Activated naive CD4-positive, alpha-beta T cell treated with anti-CD3 and anti-CD28 coated beads, Interleukin-2, amount 50 U/mL, for 72 hours (primary cell): ENCODE measurements at regions not wholly inside any gene's neighbourhood (a gene's known extent, or its start where the extent isn't known, plus 50 kb on each side); places are given as distances from the start of the nearest gene placed in this dataset.

ENCODE experiments used
- ATAC-seq, 2 donors: fragments of 150-1000 bp; cut with Tn5 transposase; 2 replicates each; pipeline ENCODE4 v1.10.0; 2021; ENCODE audit warnings: mild to moderate bottlenecking in 2 of 2, moderate library complexity in 2 of 2
- DNase-seq, 2 donors: peaks; one replicate each; pipeline ENCODE4 v3.0.0; 2021 to 2022; ENCODE audit warnings: low spot score in 2 of 2
- H3K27ac Mint-ChIP-seq, 2 donors: one replicate each; pipeline ENCODE4 v1.8.0; 2022; ENCODE audit warnings: mild to moderate bottlenecking in 2 of 2, mixed read lengths in 2 of 2
- H3K36me3 Mint-ChIP-seq, 2 donors: one replicate each; pipeline ENCODE4 v1.8.0; 2022; ENCODE audit warnings: mixed read lengths in 2 of 2
- H3K9me3 Mint-ChIP-seq, 2 donors: one replicate each; pipeline ENCODE4 v1.8.0; 2022; ENCODE audit warnings: mixed read lengths in 2 of 2

- DNase-seq (no peak), ATAC-seq (no peak)
- Mint-ChIP-seq H3K36me3 (no peaks in the 10 kb centered on the region), H3K27ac (no peak overlapping the region), H3K9me3 (no peaks in the 10 kb centered on the region)
Measured at GRCh38 chr2:153098073-153098472, 379.7 kb downstream of the ARL6IP6 start.

- Mint-ChIP-seq H3K9me3 (peaks cover 0 to 6% of the 10 kb centered on the region in 2 donors), H3K27ac (no peak overlapping the region), H3K36me3 (no peaks in the 10 kb centered on the region)
- DNase-seq = no peak
- ATAC-seq = no peak
Measured at GRCh38 chr2:153096272-153096671, 377.9 kb downstream of the ARL6IP6 start.

- ATAC-seq = no peak
- no peak overlapping the region for H3K27ac Mint-ChIP-seq
Measured at GRCh38 chr2:153091344-153091743, 372.9 kb downstream of the ARL6IP6 start.

GRCh38 chr2:153079315-153079714 lies 360.9 kb downstream of the ARL6IP6 start:
- no peak overlapping the region for H3K27ac Mint-ChIP-seq
- no peaks in the 10 kb centered on the region for H3K36me3 Mint-ChIP-seq
- H3K9me3 Mint-ChIP-seq = no peaks in the 10 kb centered on the region

More at GRCh38 chr2:153091344-153091743, 372.9 kb downstream of the ARL6IP6 start:
- peaks cover 4 to 17% of the 10 kb centered on the region in 2 donors for H3K9me3 Mint-ChIP-seq
- DNase-seq = no peak
- H3K36me3 Mint-ChIP-seq = no peaks in the 10 kb centered on the region

GRCh38 chr2:153077311-153077710 lies 358.9 kb downstream of the ARL6IP6 start:
- no peak overlapping the region for H3K27ac Mint-ChIP-seq
- H3K36me3 Mint-ChIP-seq = no peaks in the 10 kb centered on the region
- no peak for DNase-seq
- no peak for ATAC-seq
- no peaks in the 10 kb centered on the region for H3K9me3 Mint-ChIP-seq

More at GRCh38 chr2:153079315-153079714, 360.9 kb downstream of the ARL6IP6 start:
- DNase-seq (no peak), ATAC-seq (no peak)

GRCh38 chr2:153074207-153074606 lies 355.8 kb downstream of the ARL6IP6 start:
- ATAC-seq (no peak), DNase-seq (no peak)
- no peaks in the 10 kb centered on the region for H3K36me3 Mint-ChIP-seq
- no peak overlapping the region for H3K27ac Mint-ChIP-seq
- H3K9me3 Mint-ChIP-seq = no peaks in the 10 kb centered on the region

GRCh38 chr2:153072813-153073212 lies 354.4 kb downstream of the ARL6IP6 start:
- H3K36me3 Mint-ChIP-seq = no peaks in the 10 kb centered on the region
- no peaks in the 10 kb centered on the region for H3K9me3 Mint-ChIP-seq
- no peak overlapping the region for H3K27ac Mint-ChIP-seq
- ATAC-seq (no peak), DNase-seq (no peak)

- ATAC-seq (no peak), DNase-seq (no peak)
- H3K27ac Mint-ChIP-seq = no peak overlapping the region
- H3K36me3 Mint-ChIP-seq = no peaks in the 10 kb centered on the region
- H3K9me3 Mint-ChIP-seq = no peaks in the 10 kb centered on the region
Measured at GRCh38 chr2:153072077-153072476, 353.7 kb downstream of the ARL6IP6 start.

GRCh38 chr2:153071090-153071489 lies 352.7 kb downstream of the ARL6IP6 start:
- H3K27ac Mint-ChIP-seq = no peak overlapping the region
- H3K36me3 Mint-ChIP-seq = no peaks in the 10 kb centered on the region
- DNase-seq = no peak
- ATAC-seq = no peak
- H3K9me3 Mint-ChIP-seq = no peaks in the 10 kb centered on the region

GRCh38 chr2:153068915-153069314 lies 350.5 kb downstream of the ARL6IP6 start:
- no peaks in the 10 kb centered on the region for H3K9me3 Mint-ChIP-seq
- H3K36me3 Mint-ChIP-seq = no peaks in the 10 kb centered on the region
- no peak for DNase-seq
- no peak overlapping the region for H3K27ac Mint-ChIP-seq
- no peak for ATAC-seq

GRCh38 chr2:153068052-153068451 lies 349.6 kb downstream of the ARL6IP6 start:
- DNase-seq (no peak), ATAC-seq (no peak)
- Mint-ChIP-seq H3K27ac (no peak overlapping the region), H3K9me3 (no peaks in the 10 kb centered on the region), H3K36me3 (no peaks in the 10 kb centered on the region)

- DNase-seq (no peak), ATAC-seq (no peak)
- Mint-ChIP-seq H3K27ac (no peak overlapping the region), H3K9me3 (no peaks in the 10 kb centered on the region), H3K36me3 (no peaks in the 10 kb centered on the region)
Measured at GRCh38 chr2:153059338-153060052, 341.1 kb downstream of the ARL6IP6 start.

- H3K36me3 Mint-ChIP-seq = no peaks in the 10 kb centered on the region
- H3K9me3 Mint-ChIP-seq = no peaks in the 10 kb centered on the region
- no peak overlapping the region for H3K27ac Mint-ChIP-seq
- DNase-seq (no peak), ATAC-seq (no peak)
Measured at GRCh38 chr2:153057743-153058142, 339.3 kb downstream of the ARL6IP6 start.

GRCh38 chr2:153055182-153055581 lies 336.8 kb downstream of the ARL6IP6 start:
- no peaks in the 10 kb centered on the region for H3K9me3 Mint-ChIP-seq
- no peak overlapping the region for H3K27ac Mint-ChIP-seq
- DNase-seq (no peak), ATAC-seq (no peak)
- no peaks in the 10 kb centered on the region for H3K36me3 Mint-ChIP-seq

- H3K27ac Mint-ChIP-seq = no peak overlapping the region
- no peak for DNase-seq
- H3K9me3 Mint-ChIP-seq = no peaks in the 10 kb centered on the region
- H3K36me3 Mint-ChIP-seq = no peaks in the 10 kb centered on the region
- ATAC-seq = no peak
Measured at GRCh38 chr2:153052807-153053559, 334.6 kb downstream of the ARL6IP6 start.

GRCh38 chr2:153047220-153047619 lies 328.8 kb downstream of the ARL6IP6 start:
- no peaks in the 10 kb centered on the region for H3K36me3 Mint-ChIP-seq
- no peak for DNase-seq
- H3K9me3 Mint-ChIP-seq = peaks cover 5 to 10% of the 10 kb centered on the region in 2 donors
- ATAC-seq = no peak
- H3K27ac Mint-ChIP-seq = no peak overlapping the region

- no peak overlapping the region for H3K27ac Mint-ChIP-seq
- no peaks in the 10 kb centered on the region for H3K36me3 Mint-ChIP-seq
- DNase-seq = no peak
- peaks cover 12 to 18% of the 10 kb centered on the region in 2 donors for H3K9me3 Mint-ChIP-seq
- no peak for ATAC-seq
Measured at GRCh38 chr2:153043385-153043784, 325.0 kb downstream of the ARL6IP6 start.

- Mint-ChIP-seq H3K9me3 (peaks cover 4% of the 10 kb centered on the region in 2 donors), H3K36me3 (no peaks in the 10 kb centered on the region), H3K27ac (no peak overlapping the region)
- no peak for ATAC-seq
- no peak for DNase-seq
Measured at GRCh38 chr2:153028626-153029025, 310.2 kb downstream of the ARL6IP6 start.
